ENCODE measurements at regions not wholly inside any gene's neighbourhood (a gene's known extent, or its start where the extent isn't known, plus 50 kb on each side); places are given as distances from the start of the nearest gene placed in this dataset.

DNA sequence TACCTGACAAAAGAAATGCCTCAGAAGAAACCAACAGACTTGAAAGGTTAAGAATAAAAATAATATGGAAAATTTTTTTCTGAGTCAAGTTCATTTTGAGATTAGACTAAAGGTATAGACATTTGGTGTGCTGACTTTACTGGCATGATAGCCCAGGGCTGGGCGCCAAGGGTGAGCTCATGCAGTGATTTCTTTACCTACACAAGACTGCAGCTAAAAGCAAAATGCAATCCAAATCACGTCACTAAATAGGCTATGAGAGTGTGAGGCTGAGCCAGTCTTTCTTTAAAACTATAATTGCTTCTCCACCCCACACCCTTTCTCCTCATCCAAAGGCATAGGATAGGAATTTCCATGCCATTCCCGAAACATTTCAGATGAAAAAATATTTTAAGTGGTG, 196.5 kb downstream of the FAM76B start:
- DNase-seq (ENCODE audit: low read depth, low spot score): peak; percentile 46
- TF ChIP-seq, protein P1, sequence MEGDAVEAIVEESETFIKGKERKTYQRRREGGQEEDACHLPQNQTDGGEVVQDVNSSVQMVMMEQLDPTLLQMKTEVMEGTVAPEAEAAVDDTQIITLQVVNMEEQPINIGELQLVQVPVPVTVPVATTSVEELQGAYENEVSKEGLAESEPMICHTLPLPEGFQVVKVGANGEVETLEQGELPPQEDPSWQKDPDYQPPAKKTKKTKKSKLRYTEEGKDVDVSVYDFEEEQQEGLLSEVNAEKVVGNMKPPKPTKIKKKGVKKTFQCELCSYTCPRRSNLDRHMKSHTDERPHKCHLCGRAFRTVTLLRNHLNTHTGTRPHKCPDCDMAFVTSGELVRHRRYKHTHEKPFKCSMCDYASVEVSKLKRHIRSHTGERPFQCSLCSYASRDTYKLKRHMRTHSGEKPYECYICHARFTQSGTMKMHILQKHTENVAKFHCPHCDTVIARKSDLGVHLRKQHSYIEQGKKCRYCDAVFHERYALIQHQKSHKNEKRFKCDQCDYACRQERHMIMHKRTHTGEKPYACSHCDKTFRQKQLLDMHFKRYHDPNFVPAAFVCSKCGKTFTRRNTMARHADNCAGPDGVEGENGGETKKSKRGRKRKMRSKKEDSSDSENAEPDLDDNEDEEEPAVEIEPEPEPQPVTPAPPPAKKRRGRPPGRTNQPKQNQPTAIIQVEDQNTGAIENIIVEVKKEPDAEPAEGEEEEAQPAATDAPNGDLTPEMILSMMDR (IDR thresholded peaks at IDR 0.05; ENCODE audit: low read depth, low read length): no peak
- H3K4me3 ChIP-seq (ENCODE audit: low read depth, low read length): no peak overlapping the region
- in situ Hi-C loops (cut with HindIII; ENCODE audit: low sequenced_read_pairs): no loop called here

DNA sequence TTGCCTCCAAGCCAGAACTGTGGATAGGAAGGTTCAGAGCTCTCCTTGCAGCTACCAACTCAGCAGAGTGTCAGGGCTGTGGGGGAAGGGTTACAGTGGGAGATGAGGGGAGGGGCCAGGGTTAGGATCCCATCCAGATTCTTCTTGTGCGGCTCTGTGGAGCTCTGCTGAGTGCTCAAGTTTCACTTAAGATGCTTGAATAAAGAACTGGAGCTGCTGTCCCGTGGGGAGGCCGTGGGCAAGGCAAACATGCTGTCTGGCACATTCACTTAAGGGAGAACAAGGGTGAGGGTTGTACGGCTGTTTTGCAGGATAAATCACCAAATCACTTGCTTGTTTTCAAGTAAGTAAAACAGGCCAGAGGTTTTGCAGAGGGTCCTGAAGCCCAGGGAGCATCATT, 197.1 kb downstream of the FAM76B start:
- H3K4me3 ChIP-seq (ENCODE audit: low read depth, low read length): no peak overlapping the region
- in situ Hi-C loops (cut with HindIII; ENCODE audit: low sequenced_read_pairs): no loop called here
- TF ChIP-seq, protein P1 (IDR thresholded peaks at IDR 0.05; ENCODE audit: low read depth, low read length): no peak
- peak; percentile 54 for DNase-seq (ENCODE audit: low read depth, low spot score)

DNA sequence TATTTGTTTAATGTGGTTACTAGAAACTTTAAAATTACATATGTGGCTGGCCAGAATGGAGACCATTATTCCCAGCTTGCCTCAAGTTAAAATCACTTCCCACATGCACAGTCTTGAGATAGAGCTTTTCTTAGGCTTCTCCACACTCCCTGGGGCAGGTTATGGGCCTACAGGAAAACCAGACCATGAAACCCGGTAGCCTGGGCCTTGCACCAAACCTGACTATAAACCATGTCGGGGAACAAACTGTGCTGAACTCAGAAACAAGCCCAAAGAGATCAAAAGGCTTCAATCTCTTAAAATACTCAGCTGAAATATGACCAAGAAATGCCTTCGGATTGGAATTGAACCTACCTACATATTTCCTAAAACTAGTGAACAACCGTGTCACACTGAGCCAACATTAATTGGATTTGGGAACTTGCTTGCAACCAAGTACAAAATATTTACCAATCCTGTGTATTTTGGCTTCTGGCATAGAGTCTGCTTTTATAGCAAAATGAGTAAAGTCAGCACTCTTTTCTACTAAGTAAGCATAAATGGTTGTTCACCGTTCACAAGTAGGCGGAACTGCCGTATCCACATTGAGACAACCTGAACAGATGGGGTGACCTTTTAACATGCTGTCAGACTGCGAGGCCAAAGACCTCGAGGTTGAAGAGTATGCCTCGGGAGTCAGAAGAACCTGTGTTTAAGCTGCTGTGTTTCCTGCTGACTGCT, 199.5 kb downstream of the FAM76B start:
- no peak overlapping the region for H3K4me3 ChIP-seq (ENCODE audit: low read depth, low read length)
- DNase-seq (ENCODE audit: low read depth, low spot score): no peak
- TF ChIP-seq, protein P1 (IDR thresholded peaks at IDR 0.05; ENCODE audit: low read depth, low read length): no peak
- in situ Hi-C loops (cut with HindIII; ENCODE audit: low sequenced_read_pairs): no loop called here

DNA sequence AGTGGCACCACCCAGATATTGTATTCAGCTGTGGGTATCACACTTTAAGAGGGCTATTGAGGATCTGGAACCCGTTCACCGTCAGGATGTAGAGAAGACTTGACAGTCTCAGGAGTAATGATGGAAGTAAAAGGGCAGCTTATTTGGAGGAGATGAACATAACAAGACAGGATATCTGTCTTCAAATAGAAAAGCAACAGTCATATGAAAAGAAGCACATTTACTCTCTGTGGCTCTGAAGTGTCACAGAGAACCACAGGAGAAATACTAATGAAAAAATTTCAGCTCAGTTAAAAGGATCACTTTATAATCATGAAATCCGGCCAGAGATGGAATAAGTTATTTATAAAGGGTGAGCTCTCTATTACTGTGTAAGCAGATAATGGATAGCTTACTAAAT, 200.8 kb downstream of the FAM76B start:
- in situ Hi-C loops (cut with HindIII; ENCODE audit: low sequenced_read_pairs): no loop called here
- no peak overlapping the region for H3K4me3 ChIP-seq (ENCODE audit: low read depth, low read length)
- TF ChIP-seq, protein P1 (IDR thresholded peaks at IDR 0.05; ENCODE audit: low read depth, low read length): no peak
- DNase-seq (ENCODE audit: low read depth, low spot score): no peak

DNA sequence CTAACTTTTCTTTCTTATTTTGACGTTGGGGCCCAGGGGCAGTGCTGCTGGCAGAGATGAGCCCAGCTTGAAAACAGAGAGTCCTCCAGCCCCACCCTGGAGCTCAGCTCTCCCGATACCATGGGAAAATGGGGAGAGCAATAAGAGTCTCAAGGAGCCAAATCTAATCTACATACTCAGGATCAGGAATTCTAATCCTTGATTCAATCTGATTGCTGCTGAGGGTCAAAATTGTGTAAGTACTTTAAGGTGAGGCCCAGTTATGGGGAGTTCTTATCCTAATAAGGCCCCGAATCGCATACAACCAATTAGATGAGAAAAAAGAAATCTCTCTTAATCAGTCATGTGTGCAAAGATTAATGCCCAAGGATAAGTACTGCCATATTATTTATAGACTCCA, 202.9 kb downstream of the FAM76B start:
- in situ Hi-C loops (cut with HindIII; ENCODE audit: low sequenced_read_pairs): no loop called here
- TF ChIP-seq, protein P1 (IDR thresholded peaks at IDR 0.05; ENCODE audit: low read depth, low read length): no peak
- no peak overlapping the region for H3K4me3 ChIP-seq (ENCODE audit: low read depth, low read length)
- no peak for DNase-seq (ENCODE audit: low read depth, low spot score)

DNA sequence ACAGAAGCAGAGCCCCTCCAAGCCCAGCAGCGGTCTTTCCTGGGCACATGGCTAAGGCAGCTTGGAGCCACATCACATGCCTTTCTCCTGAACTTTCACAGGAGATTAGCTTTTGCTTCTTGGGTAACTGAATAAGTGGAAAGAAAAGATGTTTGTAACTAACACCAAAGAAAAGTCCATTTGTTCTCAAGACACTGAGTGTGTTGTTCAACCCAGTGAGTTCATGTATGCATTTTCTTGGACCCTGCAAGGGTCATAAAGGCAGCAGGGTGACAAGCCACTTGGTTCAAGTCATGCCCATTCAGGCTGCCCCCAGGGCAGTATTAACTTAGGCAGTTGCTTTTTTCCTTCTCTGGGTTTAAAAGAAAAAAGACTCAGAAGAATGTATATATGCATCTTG, 203.4 kb downstream of the FAM76B start:
- in situ Hi-C loops (cut with HindIII; ENCODE audit: low sequenced_read_pairs): no loop called here
- H3K4me3 ChIP-seq (ENCODE audit: low read depth, low read length): no peak overlapping the region
- DNase-seq (ENCODE audit: low read depth, low spot score): no peak
- TF ChIP-seq, protein P1 (IDR thresholded peaks at IDR 0.05; ENCODE audit: low read depth, low read length): no peak
